GM04504 (cell line): ENCODE measurements at regions not wholly inside any gene's neighbourhood (a gene's known extent, or its start where the extent isn't known, plus 50 kb on each side); places are given as distances from the start of the nearest gene placed in this dataset.
A peak's percentile ranks its signal among the peaks of the same experiment; 100 is the strongest.

Source experiments
- DNase-seq: peaks from one replicate; pipeline ENCODE4 v3.0.0-alpha.2; 2012; ENCODE audit warnings: low read depth

GRCh38 chr15:37701230-37701629 is 233.2 kb upstream of the TMCO5A start:
- no peak for DNase-seq

GRCh38 chr15:37709669-37710068 is 224.8 kb upstream of the TMCO5A start:
- DNase-seq = no peak

GRCh38 chr15:37715101-37715500 is 219.3 kb upstream of the TMCO5A start:
- DNase-seq = no peak

GRCh38 chr15:37720267-37720666 is 214.2 kb upstream of the TMCO5A start:
- no peak for DNase-seq

GRCh38 chr15:37731146-37731746 is 203.2 kb upstream of the TMCO5A start:
- no peak for DNase-seq

GRCh38 chr15:37733628-37734027 is 200.8 kb upstream of the TMCO5A start:
- DNase-seq = no peak

GRCh38 chr15:37740623-37741141 is 193.8 kb upstream of the TMCO5A start:
- DNase-seq = no peak

GRCh38 chr15:37743826-37744225 is 190.6 kb upstream of the TMCO5A start:
- DNase-seq = no peak

GRCh38 chr15:37744521-37744920 is 189.9 kb upstream of the TMCO5A start:
- no peak for DNase-seq

- DNase-seq = no peak
These were observed 183.0 kb upstream of the TMCO5A start for GRCh38 chr15:37751401-37751800.

- DNase-seq = no peak
These were observed 178.0 kb upstream of the TMCO5A start for GRCh38 chr15:37756407-37756806.

GRCh38 chr15:37758412-37758811 is 176.0 kb upstream of the TMCO5A start:
- no peak for DNase-seq

GRCh38 chr15:37764733-37765191 is 169.7 kb upstream of the TMCO5A start:
- DNase-seq = peak; percentile 31

- DNase-seq = no peak
These were observed 168.7 kb upstream of the TMCO5A start for GRCh38 chr15:37765786-37766185.

GRCh38 chr15:37767841-37768455 is 166.5 kb upstream of the TMCO5A start:
- DNase-seq = no peak

GRCh38 chr15:37771465-37771864 is 163.0 kb upstream of the TMCO5A start:
- DNase-seq = peak; percentile 11

- DNase-seq = peak; percentile 38
These were observed 161.2 kb upstream of the TMCO5A start for GRCh38 chr15:37773111-37773860.

GRCh38 chr15:37774961-37775360 is 159.5 kb upstream of the TMCO5A start:
- no peak for DNase-seq

GRCh38 chr15:37777006-37777405 is 157.4 kb upstream of the TMCO5A start:
- DNase-seq = no peak

GRCh38 chr15:37783290-37783689 is 151.2 kb upstream of the TMCO5A start:
- DNase-seq = no peak

- no peak for DNase-seq
These were observed 146.1 kb upstream of the TMCO5A start for GRCh38 chr15:37788330-37788729.

GRCh38 chr15:37788767-37789396 is 145.6 kb upstream of the TMCO5A start:
- no peak for DNase-seq

- no peak for DNase-seq
These were observed 145.0 kb upstream of the TMCO5A start for GRCh38 chr15:37789397-37789786.
